GM12874 (cell line): ENCODE measurements at regions not wholly inside any gene's neighbourhood (a gene's known extent, or its start where the extent isn't known, plus 50 kb on each side); places are given as distances from the start of the nearest gene placed in this dataset.

Experiments used
- CTCF ChIP-seq: IDR thresholded peaks from 2 replicates; pipeline ENCODE4 v1.5.1; 2011; ENCODE audit warnings: low read depth, mild to moderate bottlenecking, control low read depth, low read length, moderate library complexity; ENCODE audit not compliant: insufficient read depth

- TF ChIP-seq CTCF, result no peak
Measured at GRCh38 chr15:26477044-26477443, 295.8 kb downstream of the GABRB3 start.

GRCh38 chr15:26475554-26475953 is 297.3 kb downstream of the GABRB3 start:
- TF ChIP-seq CTCF, result no peak

GRCh38 chr15:26472661-26473060 is 300.2 kb downstream of the GABRB3 start:
- TF ChIP-seq CTCF, result no peak

GRCh38 chr15:26461847-26462608 is 310.8 kb downstream of the GABRB3 start:
- TF ChIP-seq CTCF, result no peak

- no peak for TF ChIP-seq CTCF
Measured at GRCh38 chr15:26460165-26460564, 312.7 kb downstream of the GABRB3 start.

GRCh38 chr15:26455828-26456227 is 317.0 kb downstream of the GABRB3 start:
- no peak for TF ChIP-seq CTCF

GRCh38 chr15:26453914-26454313 is 319.0 kb downstream of the GABRB3 start:
- no peak for TF ChIP-seq CTCF

- TF ChIP-seq CTCF, result no peak
Measured at GRCh38 chr15:26451995-26452394, 320.9 kb downstream of the GABRB3 start.
